OCI-LY7 (cell line): ENCODE measurements at regions not wholly inside any gene's neighbourhood (a gene's known extent, or its start where the extent isn't known, plus 50 kb on each side); places are given as distances from the start of the nearest gene placed in this dataset.

Source experiments
- EZH2phosphoT487 ChIP-seq: fragments of 200-600 bp; sonication (generic); IDR thresholded peaks from 2 replicates; pipeline ENCODE4 v1.6.1; 2018; ENCODE audit warnings: low read depth, borderline replicate concordance, mild to moderate bottlenecking, mixed run types, antibody characterized with exemption, low read length, moderate library complexity, mixed read lengths
- TF ChIP-seq, protein P1 (sequence below): fragments of 200-600 bp; sonication (generic); conservative IDR thresholded peaks from 2 replicates; pipeline ENCODE4 v1.5.1; 2014; ENCODE audit warnings: mild to moderate bottlenecking, antibody characterized with exemption, low read length, moderate library complexity, mixed read lengths

DNA sequence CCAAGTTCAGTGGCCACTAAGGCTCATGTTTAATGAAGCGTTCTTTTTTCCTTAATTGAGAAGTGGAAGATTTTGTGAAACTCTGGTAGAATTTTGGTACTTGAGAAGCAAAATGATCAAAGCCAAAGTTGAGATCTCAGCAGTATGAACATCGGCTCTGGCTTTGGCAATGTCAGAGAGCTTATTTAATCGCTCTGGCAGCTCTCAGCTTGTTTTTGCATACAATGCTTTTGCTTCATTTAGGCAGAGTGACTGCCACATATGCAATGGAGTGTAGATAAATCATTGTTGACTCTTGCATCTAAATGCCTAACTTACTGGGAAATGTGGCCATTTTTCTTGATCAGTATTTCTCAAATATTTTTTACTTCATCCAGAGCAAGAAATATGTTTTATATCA lies 135.7 kb downstream of the AASDH start:
- no peak for TF ChIP-seq EZH2phosphoT487
- TF ChIP-seq, protein P1, sequence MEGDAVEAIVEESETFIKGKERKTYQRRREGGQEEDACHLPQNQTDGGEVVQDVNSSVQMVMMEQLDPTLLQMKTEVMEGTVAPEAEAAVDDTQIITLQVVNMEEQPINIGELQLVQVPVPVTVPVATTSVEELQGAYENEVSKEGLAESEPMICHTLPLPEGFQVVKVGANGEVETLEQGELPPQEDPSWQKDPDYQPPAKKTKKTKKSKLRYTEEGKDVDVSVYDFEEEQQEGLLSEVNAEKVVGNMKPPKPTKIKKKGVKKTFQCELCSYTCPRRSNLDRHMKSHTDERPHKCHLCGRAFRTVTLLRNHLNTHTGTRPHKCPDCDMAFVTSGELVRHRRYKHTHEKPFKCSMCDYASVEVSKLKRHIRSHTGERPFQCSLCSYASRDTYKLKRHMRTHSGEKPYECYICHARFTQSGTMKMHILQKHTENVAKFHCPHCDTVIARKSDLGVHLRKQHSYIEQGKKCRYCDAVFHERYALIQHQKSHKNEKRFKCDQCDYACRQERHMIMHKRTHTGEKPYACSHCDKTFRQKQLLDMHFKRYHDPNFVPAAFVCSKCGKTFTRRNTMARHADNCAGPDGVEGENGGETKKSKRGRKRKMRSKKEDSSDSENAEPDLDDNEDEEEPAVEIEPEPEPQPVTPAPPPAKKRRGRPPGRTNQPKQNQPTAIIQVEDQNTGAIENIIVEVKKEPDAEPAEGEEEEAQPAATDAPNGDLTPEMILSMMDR = no peak
